HEK293 (cell line): ENCODE measurements at regions not wholly inside any gene's neighbourhood (a gene's known extent, or its start where the extent isn't known, plus 50 kb on each side); places are given as distances from the start of the nearest gene placed in this dataset.

Source experiments
- CTCF ChIA-PET: fragments of 350-600 bp; formaldehyde crosslinking; extraction: SDS; loops from one replicate; lab custom pipeline; 2021; ENCODE audit warnings: antibody characterized with exemption; lab: Yijun Ruan, JAX
- POLR2A ChIA-PET: fragments of 300-600 bp; formaldehyde crosslinking; extraction: SDS; loops from one replicate; lab custom pipeline; 2020; ENCODE audit warnings: antibody characterized with exemption, inconsistent platforms; lab: Yijun Ruan, JAX
- H3K27ac ChIP-seq: fragments of 200-500 bp; sonication (Bioruptor generic); 2 replicates; pipeline ENCODE4 v1.5.1; 2014; ENCODE audit warnings: low read depth, low read length, control low read depth, inconsistent platforms; ENCODE audit errors: extremely low read depth
- H3K36me3 ChIP-seq, 2 experiments: fragments of 200-500 bp in 1 of 2; sonication (Bioruptor generic) in 1 of 2; 1 replicate in 1 of 2; 2 replicates in 1 of 2; pipeline ENCODE4 v1.5.1; 2014 to 2017; ENCODE audit warnings: inconsistent platforms in 2 of 2, low read length in 2 of 2; ENCODE audit not compliant: control insufficient read depth in 2 of 2, insufficient read depth in 1 of 2
- H3K4me1 ChIP-seq: fragments of 200-500 bp; sonication (Bioruptor generic); 2 replicates; pipeline ENCODE4 v1.5.1; 2014; ENCODE audit warnings: mild to moderate bottlenecking, low read length, inconsistent platforms; ENCODE audit not compliant: control insufficient read depth, insufficient read depth
- H3K4me3 ChIP-seq: 2 replicates; pipeline ENCODE4 v1.5.1; 2011; ENCODE audit warnings: low read depth, mild to moderate bottlenecking, control low read depth, low read length, moderate library complexity
- H3K9me3 ChIP-seq: fragments of 200-500 bp; sonication (Bioruptor generic); 2 replicates; pipeline ENCODE4 v1.5.1; 2014; ENCODE audit warnings: low read depth, low read length, inconsistent platforms; ENCODE audit not compliant: control insufficient read depth, insufficient read depth
- AEBP2 ChIP-seq: fragments of 450-650 bp; formaldehyde crosslinking; IDR thresholded peaks from 2 replicates; pipeline ENCODE4 v1.5.1; 2016; ENCODE audit warnings: missing biosample characterization, missing genetic modification characterization, borderline replicate concordance
- ATF2 ChIP-seq: fragments of 450-650 bp; formaldehyde crosslinking; IDR thresholded peaks from 2 replicates; pipeline ENCODE4 v1.5.1; 2016; ENCODE audit warnings: missing biosample characterization, missing genetic modification characterization, low read depth
- FEZF1 ChIP-seq: fragments of 450-650 bp; formaldehyde crosslinking; IDR thresholded peaks from 2 replicates; pipeline ENCODE4 v1.5.1; 2016; ENCODE audit warnings: missing biosample characterization, missing genetic modification characterization
- GLIS2 ChIP-seq: fragments of 450-650 bp; formaldehyde crosslinking; IDR thresholded peaks from 2 replicates; pipeline ENCODE4 v1.5.1; 2016; ENCODE audit warnings: missing biosample characterization, missing genetic modification characterization
- HOXD13 ChIP-seq: sonication (generic); formaldehyde crosslinking; IDR thresholded peaks from 2 replicates; pipeline ENCODE4 v1.8.0; 2022; ENCODE audit warnings: missing genetic modification reagents, borderline replicate concordance
- MZF1 ChIP-seq: fragments of 450-650 bp; formaldehyde crosslinking; IDR thresholded peaks from 2 replicates; pipeline ENCODE4 v1.5.1; 2017; ENCODE audit warnings: missing biosample characterization, missing genetic modification characterization, borderline replicate concordance
- PATZ1 ChIP-seq: fragments of 450-650 bp; formaldehyde crosslinking; IDR thresholded peaks from 2 replicates; pipeline ENCODE4 v1.5.1; 2016; ENCODE audit warnings: missing biosample characterization, missing genetic modification characterization
- SP3 ChIP-seq: fragments of 450-650 bp; formaldehyde crosslinking; IDR thresholded peaks from 2 replicates; pipeline ENCODE4 v1.5.1; 2016; ENCODE audit warnings: missing biosample characterization, missing genetic modification characterization
- SP7 ChIP-seq: fragments of 450-650 bp; formaldehyde crosslinking; IDR thresholded peaks from 2 replicates; pipeline ENCODE4 v1.5.1; 2016; ENCODE audit warnings: missing biosample characterization, missing genetic modification characterization
- ZBTB17 ChIP-seq: fragments of 450-650 bp; formaldehyde crosslinking; IDR thresholded peaks from 2 replicates; pipeline ENCODE4 v1.5.1; 2016; ENCODE audit warnings: missing biosample characterization, missing genetic modification characterization
- ZBTB7A ChIP-seq: fragments of 450-650 bp; formaldehyde crosslinking; IDR thresholded peaks from 2 replicates; pipeline ENCODE4 v1.5.1; 2016; ENCODE audit warnings: low read depth, missing biosample characterization, missing genetic modification characterization
- ZBTB8A ChIP-seq: fragments of 450-650 bp; formaldehyde crosslinking; IDR thresholded peaks from 2 replicates; pipeline ENCODE4 v1.5.1; 2016; ENCODE audit warnings: missing biosample characterization, missing genetic modification characterization
- ZFP41 ChIP-seq: fragments of 450-650 bp; formaldehyde crosslinking; IDR thresholded peaks from 2 replicates; pipeline ENCODE4 v1.5.1; 2016; ENCODE audit warnings: missing biosample characterization, missing genetic modification characterization, borderline replicate concordance
- ZFP69B ChIP-seq: fragments of 450-650 bp; formaldehyde crosslinking; IDR thresholded peaks from 2 replicates; pipeline ENCODE4 v1.5.1; 2016; ENCODE audit warnings: missing biosample characterization, missing genetic modification characterization
- ZNF174 ChIP-seq: fragments of 450-650 bp; formaldehyde crosslinking; IDR thresholded peaks from 2 replicates; pipeline ENCODE4 v1.5.0; 2017; ENCODE audit warnings: missing biosample characterization, mild to moderate bottlenecking, missing genetic modification characterization
- ZNF2 ChIP-seq: fragments of 450-650 bp; formaldehyde crosslinking; IDR thresholded peaks from 2 replicates; pipeline ENCODE4 v1.5.1; 2016; ENCODE audit warnings: missing biosample characterization, missing genetic modification characterization
- ZNF354C ChIP-seq: fragments of 450-650 bp; formaldehyde crosslinking; IDR thresholded peaks from 2 replicates; pipeline ENCODE4 v1.5.1; 2016; ENCODE audit warnings: missing biosample characterization, missing genetic modification characterization, low read depth, borderline replicate concordance
- ZNF560 ChIP-seq: fragments of 450-650 bp; formaldehyde crosslinking; IDR thresholded peaks from 2 replicates; pipeline ENCODE4 v1.5.1; 2017; ENCODE audit warnings: missing biosample characterization, missing genetic modification characterization, borderline replicate concordance
- ZNF585B ChIP-seq: fragments of 450-650 bp; formaldehyde crosslinking; IDR thresholded peaks from 2 replicates; pipeline ENCODE4 v1.5.1; 2016; ENCODE audit warnings: missing biosample characterization, missing genetic modification characterization
- ZNF596 ChIP-seq: fragments of 450-650 bp; IDR thresholded peaks from 2 replicates; pipeline ENCODE4 v1.5.0; 2018; ENCODE audit warnings: missing biosample characterization, mild to moderate bottlenecking, missing genetic modification characterization, moderate library complexity
- ZNF600 ChIP-seq: fragments of 450-650 bp; formaldehyde crosslinking; IDR thresholded peaks from 2 replicates; pipeline ENCODE4 v1.5.1; 2016; ENCODE audit warnings: missing biosample characterization, missing genetic modification characterization
- ZNF624 ChIP-seq: fragments of 450-650 bp; formaldehyde crosslinking; IDR thresholded peaks from 2 replicates; pipeline ENCODE4 v1.5.1; 2017; ENCODE audit warnings: missing biosample characterization, missing genetic modification characterization
- ZNF645 ChIP-seq: fragments of 450-650 bp; formaldehyde crosslinking; IDR thresholded peaks from 2 replicates; pipeline ENCODE4; 2016; ENCODE audit warnings: missing biosample characterization, missing genetic modification characterization
- ZNF701 ChIP-seq: fragments of 450-650 bp; formaldehyde crosslinking; IDR thresholded peaks from 2 replicates; pipeline ENCODE4 v1.5.1; 2016; ENCODE audit warnings: missing biosample characterization, missing genetic modification characterization
- ZNF747 ChIP-seq: fragments of 450-650 bp; formaldehyde crosslinking; IDR thresholded peaks from 2 replicates; pipeline ENCODE4 v1.5.1; 2016; ENCODE audit warnings: missing biosample characterization, missing genetic modification characterization
- ZNF777 ChIP-seq: fragments of 450-650 bp; formaldehyde crosslinking; IDR thresholded peaks from 2 replicates; pipeline ENCODE4 v1.5.1; 2017; ENCODE audit warnings: missing biosample characterization, missing genetic modification characterization, borderline replicate concordance
- TF ChIP-seq, protein P1 (sequence below): fragments of 450-650 bp; formaldehyde crosslinking; IDR thresholded peaks from 2 replicates; pipeline ENCODE4 v1.5.1; 2017; ENCODE audit warnings: missing biosample characterization, missing genetic modification characterization
- TF ChIP-seq, protein P2 (sequence below): fragments of 450-650 bp; formaldehyde crosslinking; IDR thresholded peaks from 2 replicates; pipeline ENCODE4 v1.5.1; 2016; ENCODE audit warnings: missing biosample characterization, missing genetic modification characterization, low read depth

DNA sequence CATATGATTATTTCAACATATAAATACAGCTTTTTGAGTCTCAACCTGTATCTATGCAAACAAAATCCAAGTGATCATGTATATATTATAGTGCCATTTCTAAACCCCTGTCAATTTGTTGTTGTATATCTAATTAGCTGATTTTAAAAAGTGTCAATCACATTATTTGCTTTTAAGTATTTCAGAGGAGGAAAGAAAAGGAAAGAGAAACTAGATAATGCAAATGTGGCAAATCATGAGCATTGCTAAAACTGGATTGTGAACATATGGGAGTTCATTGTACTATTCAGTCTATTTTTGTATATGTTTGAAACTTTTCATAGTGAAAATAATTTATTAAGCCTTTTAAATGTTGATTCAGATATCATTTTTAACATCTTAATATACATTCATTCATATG is 190.7 kb downstream of the ZIC4 start:
- no peaks in the 10 kb centered on the region for H3K4me1 ChIP-seq
- TF ChIP-seq FEZF1 (tag by site-specific recombination) (no peak), ZBTB17 (no peak), SP7 (tag by site-specific recombination) (no peak), ZBTB8A (no peak), ZNF560 (tag by site-specific recombination) (no peak), ZNF701 (tag by site-specific recombination) (no peak), AEBP2 (tag by site-specific recombination) (no peak), ZNF747 (tag by site-specific recombination) (no peak), ZNF2 (no peak), ZNF174 (tag by site-specific recombination) (no peak), ZNF624 (tag by site-specific recombination) (no peak), ATF2 (no peak), ZNF645 (tag by site-specific recombination) (no peak), ZFP69B (no peak), ZNF585B (no peak)
- CTCF ChIA-PET, result interaction anchor here (0.6 kb wide), 1 partner anchor 224 kb away, joined by 4 read pairs; no protein-coding TSS in a partner anchor
- POLR2A ChIA-PET, result no interaction called here
- H3K9me3 ChIP-seq, result no peaks in the 10 kb centered on the region
- no peak overlapping the region for H3K27ac ChIP-seq
- H3K4me3 ChIP-seq, result no peak overlapping the region
- no peaks in the 10 kb centered on the region for H3K36me3 ChIP-seq

GRCh38 chr3:147213633-147214032 is 192.7 kb downstream of the ZIC4 start:
- Histone ChIP-seq H3K27ac (no peak overlapping the region), H3K4me3 (no peak overlapping the region), H3K9me3 (no peaks in the 10 kb centered on the region), H3K4me1 (no peaks in the 10 kb centered on the region), H3K36me3 (no peaks in the 10 kb centered on the region)
- ChIA-PET CTCF (no interaction called here), POLR2A (no interaction called here)
- TF ChIP-seq ZNF596 (tag by site-specific recombination) (no peak), ZNF354C (tag by site-specific recombination) (no peak), ZFP41 (tag by site-specific recombination) (no peak), MZF1 (no peak), PATZ1 (tag by site-specific recombination) (no peak), SP3 (no peak), ZBTB7A (tag by site-specific recombination) (no peak), HOXD13 (CRISPR knock-in tag) (no peak), ZNF600 (tag by site-specific recombination) (no peak), ZNF777 (tag by site-specific recombination) (no peak), GLIS2 (tag by site-specific recombination) (no peak)
- TF ChIP-seq, protein P1, sequence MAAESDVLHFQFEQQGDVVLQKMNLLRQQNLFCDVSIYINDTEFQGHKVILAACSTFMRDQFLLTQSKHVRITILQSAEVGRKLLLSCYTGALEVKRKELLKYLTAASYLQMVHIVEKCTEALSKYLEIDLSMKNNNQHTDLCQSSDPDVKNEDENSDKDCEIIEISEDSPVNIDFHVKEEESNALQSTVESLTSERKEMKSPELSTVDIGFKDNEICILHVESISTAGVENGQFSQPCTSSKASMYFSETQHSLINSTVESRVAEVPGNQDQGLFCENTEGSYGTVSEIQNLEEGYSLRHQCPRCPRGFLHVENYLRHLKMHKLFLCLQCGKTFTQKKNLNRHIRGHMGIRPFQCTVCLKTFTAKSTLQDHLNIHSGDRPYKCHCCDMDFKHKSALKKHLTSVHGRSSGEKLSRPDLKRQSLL (tag by site-specific recombination), result no peak
- TF ChIP-seq, protein P2, sequence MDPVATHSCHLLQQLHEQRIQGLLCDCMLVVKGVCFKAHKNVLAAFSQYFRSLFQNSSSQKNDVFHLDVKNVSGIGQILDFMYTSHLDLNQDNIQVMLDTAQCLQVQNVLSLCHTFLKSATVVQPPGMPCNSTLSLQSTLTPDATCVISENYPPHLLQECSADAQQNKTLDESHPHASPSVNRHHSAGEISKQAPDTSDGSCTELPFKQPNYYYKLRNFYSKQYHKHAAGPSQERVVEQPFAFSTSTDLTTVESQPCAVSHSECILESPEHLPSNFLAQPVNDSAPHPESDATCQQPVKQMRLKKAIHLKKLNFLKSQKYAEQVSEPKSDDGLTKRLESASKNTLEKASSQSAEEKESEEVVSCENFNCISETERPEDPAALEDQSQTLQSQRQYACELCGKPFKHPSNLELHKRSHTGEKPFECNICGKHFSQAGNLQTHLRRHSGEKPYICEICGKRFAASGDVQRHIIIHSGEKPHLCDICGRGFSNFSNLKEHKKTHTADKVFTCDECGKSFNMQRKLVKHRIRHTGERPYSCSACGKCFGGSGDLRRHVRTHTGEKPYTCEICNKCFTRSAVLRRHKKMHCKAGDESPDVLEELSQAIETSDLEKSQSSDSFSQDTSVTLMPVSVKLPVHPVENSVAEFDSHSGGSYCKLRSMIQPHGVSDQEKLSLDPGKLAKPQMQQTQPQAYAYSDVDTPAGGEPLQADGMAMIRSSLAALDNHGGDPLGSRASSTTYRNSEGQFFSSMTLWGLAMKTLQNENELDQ, result no peak
